ACHN (cell line): ENCODE measurements at regions not wholly inside any gene's neighbourhood (a gene's known extent, or its start where the extent isn't known, plus 50 kb on each side); places are given as distances from the start of the nearest gene placed in this dataset.

Source experiments
- DNase-seq: peaks from one replicate; pipeline ENCODE4 v3.0.0-alpha.2; 2015
- in situ Hi-C: cut with HindIII; loops from 2 replicates; pipeline ENCODE4 v1.10.0; 2017; ENCODE audit warnings: low sequenced_read_pairs, low pct_ligation_motif_present, low pct_unique_long_range_greater_than_20kb

DNA sequence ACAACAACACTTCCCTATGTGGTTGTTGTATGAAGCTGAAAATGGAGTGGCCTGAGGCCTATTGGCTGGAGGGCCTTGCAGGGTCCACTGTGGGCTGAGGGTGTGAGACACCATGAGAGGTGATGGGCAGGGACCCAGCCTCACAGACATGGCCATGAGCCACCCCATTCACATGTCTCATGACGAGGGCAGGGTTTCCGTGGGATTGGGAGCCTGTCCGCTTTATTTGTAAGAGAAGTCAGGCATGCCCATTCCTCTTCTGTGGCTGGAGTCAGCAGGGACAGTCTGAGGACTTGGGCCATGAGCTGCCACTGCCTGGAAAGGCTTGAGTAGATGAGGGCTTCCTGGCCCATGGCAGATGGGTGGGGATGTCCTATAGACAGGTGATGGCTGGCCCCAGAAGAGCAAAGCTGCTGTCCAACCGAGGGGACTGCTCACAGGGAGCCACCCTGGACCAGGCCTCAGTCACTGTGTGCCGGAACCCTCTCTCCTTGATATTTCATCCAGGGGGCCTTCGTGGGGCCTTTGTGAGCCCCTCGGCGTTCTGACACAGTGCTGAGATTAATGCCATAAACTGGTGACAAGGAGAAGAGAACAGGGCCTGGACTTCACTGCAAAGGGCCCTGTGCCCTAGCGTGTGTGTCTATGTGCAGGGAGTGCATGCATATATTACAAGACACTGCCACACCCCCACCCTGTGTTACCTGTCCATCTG lies 971.9 kb downstream of the BRD1 start:
- no peak for DNase-seq
- in situ Hi-C loops: no loop called here

GRCh38 chr22:48855013-48855412 lies 972.7 kb downstream of the BRD1 start:
- in situ Hi-C loops: no loop called here
- no peak for DNase-seq

DNA sequence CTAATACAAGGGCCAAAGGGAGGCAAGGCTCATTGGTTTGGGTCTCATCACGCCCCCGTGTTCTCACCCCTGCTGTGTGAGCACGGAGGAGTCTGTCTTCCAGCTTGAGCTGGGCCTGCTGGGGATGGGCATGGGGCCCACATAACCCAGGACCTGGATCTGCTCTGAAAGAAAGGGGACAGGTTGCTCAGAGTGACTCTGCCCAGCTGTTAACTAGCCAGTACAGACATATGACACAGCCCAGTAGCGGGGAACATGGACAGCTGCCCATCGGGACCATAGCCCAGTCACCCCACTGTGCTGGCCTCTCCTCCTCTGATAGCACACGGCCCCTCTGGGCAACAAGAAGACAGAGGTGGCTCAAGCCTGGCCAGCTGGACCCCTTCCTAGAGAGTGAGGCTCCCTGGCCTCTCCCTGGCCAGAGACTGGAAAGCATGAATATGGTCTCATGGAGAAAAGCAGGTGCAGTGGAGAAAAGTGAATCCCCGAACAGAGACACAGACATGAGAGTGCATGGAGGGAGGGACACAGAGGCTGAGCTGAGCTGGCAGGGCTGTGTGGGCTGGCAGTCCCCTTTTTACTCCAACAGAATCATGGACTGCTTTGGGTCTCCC lies 973.9 kb downstream of the BRD1 start:
- no peak for DNase-seq
- in situ Hi-C loops: no loop called here

DNA sequence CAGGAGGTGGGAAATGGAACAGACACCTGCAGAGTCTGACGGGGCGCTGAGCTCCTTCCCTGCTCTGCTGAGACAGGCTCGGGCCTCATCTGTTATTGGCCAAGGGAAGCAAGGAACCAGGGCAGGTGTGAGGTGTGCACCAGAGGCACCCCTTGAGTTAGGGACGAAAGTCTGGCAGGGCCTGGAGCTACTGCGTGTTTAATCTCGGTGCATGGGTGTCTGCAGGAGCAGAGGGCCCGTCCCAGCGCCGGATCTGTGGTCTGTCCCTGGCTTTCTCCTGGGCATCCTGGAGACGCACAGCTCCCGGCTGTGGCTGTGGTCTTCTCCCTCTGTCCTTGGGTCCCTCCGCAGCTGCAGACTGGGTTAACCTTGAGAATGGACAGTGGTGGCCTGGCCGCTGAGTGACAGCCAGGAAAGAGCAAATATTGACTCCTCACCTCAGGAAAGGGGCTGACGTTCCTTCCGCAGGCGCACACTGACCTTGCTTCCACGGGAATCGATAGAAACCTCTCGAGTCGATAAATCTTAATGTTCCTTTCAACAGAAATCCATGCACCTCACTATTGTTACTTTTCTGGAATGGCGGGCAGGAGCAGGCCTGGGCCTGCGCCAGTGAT lies 975.6 kb downstream of the BRD1 start:
- DNase-seq: no peak
- in situ Hi-C loops: no loop called here

- DNase-seq: no peak
These were observed 976.9 kb downstream of the BRD1 start for GRCh38 chr22:48850658-48851287.

GRCh38 chr22:48849963-48850657 lies 977.6 kb downstream of the BRD1 start:
- DNase-seq: no peak
- in situ Hi-C loops: no loop called here

More at GRCh38 chr22:48850658-48851287, 976.9 kb downstream of the BRD1 start:
- in situ Hi-C loops: no loop called here

DNA sequence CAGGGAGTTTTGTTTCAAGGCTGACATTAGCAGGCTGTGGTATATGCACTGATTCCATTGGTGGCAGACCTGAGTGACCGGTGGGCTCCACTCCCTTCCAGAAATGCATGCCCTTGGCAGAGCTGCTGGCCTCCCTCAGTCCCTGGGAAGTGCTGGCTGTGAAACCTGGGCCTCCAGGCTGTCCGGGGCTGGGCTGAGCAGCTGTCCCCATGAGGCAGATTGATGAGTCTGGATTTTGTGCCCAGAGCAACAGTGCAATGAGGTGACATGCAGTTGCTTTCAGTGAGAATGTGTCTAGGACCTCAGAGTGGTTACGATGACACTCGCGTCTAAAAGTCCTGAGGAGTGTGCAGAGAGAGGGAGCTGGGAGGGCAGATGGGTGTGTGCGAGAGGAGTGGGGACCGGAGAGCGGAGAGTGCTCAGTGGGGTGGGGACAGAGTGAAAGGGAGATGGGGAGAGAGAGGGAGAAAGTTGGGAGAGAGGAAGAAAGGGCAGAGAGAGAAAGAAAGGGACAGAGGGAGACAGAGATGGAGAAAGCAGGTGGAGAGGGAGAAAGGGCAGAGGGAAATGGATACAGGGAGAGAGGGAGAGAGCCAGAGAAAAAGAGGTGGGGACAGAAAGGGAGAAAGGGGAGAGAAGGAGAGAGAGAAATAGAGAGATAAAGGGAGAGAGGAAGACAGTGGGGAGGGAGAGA lies 978.3 kb downstream of the BRD1 start:
- no peak for DNase-seq
- in situ Hi-C loops: no loop called here

GRCh38 chr22:48846200-48846599 lies 981.5 kb downstream of the BRD1 start:
- in situ Hi-C loops: no loop called here
- DNase-seq: no peak

- DNase-seq: no peak
- in situ Hi-C loops: no loop called here
These were observed 982.2 kb downstream of the BRD1 start for GRCh38 chr22:48845356-48845936.

DNA sequence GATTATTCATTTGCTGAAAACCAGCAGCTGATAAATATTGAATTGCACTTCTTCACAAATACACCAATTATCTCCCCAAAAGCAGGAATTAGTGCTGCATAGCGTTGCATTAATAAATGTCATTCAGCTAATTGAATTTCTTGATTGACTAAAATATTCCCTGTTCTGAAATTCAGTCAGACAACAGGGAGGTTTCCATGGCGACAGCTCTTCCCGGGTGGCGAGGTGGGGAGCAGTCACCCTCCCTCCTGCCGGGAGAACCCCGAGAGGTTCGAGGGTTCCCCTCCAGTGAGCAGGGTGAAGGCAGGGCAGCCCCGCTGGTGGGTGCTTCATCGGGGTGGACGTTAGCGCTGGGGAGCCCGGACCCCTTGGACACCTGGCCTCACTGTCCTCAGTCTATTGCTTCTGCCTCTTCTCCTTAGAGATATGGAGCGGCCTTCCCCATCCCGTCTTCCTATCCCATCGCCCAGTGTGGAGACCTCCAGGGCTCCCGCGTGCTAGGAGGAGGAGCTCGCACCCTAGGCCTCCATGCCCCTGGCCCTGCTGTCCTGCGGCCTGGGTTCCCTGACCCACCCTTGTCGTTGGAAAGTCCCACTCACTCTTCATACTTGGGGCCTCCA lies 983.5 kb downstream of the BRD1 start:
- no peak for DNase-seq
- in situ Hi-C loops: no loop called here

- in situ Hi-C loops: no loop called here
These were observed 984.0 kb downstream of the BRD1 start for GRCh38 chr22:48843640-48844039.

GRCh38 chr22:48842976-48843375 lies 984.7 kb downstream of the BRD1 start:
- in situ Hi-C loops: no loop called here
- DNase-seq: no peak

More at GRCh38 chr22:48843640-48844039, 984.0 kb downstream of the BRD1 start:
- no peak for DNase-seq

DNA sequence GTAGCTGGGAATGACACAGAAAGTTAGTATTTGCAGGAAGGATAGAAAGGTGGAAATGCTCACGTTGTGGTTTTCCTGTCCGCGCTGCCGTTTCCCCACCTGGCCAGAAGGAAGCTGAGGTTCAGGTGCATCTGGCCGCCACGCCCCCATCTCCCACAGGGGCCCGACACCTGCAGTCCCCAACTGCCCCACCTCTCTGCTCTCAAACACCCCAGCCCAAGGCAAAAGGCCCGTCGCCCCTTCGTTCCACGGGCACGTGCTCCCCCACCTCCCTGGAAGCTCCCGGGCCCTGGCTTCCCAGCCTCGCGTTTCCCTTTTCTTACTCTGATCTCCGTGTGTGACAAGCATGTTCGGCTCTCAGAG lies 985.1 kb downstream of the BRD1 start:
- no peak for DNase-seq
- in situ Hi-C loops: no loop called here

DNA sequence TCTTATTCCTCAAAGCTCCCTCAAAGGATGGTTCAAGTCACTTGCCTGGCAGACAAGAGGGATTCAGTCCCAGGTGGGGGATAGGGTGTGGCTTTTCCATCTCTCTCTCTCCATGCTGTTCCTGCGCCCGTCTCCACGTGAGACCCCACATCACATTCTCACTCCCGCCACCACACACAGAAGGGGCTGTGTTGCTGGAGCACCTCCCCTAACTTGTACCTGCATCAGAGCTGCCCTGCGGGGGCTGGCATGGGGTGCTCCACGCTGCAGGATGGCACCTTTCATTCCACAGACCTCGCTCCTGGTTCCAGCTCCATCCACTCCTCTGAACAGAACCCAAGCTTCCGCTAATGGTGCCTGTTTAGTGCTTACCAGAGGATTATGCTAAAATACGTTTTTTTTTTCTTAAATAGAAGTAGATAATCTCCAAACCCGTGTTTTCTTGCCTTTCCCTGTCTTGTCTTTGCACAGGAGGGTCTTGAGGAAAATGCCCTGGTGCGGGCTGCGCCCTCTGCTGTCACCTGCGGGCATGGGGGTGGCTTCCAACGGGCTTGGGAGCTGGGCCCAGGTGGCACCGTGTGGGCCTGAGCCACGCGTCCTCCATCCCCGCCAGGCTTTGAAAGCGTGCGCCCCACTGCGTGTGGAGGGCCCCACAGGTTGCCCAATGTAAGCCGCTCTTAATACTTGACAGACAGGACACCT lies 985.6 kb downstream of the BRD1 start:
- in situ Hi-C loops: no loop called here
- no peak for DNase-seq

DNA sequence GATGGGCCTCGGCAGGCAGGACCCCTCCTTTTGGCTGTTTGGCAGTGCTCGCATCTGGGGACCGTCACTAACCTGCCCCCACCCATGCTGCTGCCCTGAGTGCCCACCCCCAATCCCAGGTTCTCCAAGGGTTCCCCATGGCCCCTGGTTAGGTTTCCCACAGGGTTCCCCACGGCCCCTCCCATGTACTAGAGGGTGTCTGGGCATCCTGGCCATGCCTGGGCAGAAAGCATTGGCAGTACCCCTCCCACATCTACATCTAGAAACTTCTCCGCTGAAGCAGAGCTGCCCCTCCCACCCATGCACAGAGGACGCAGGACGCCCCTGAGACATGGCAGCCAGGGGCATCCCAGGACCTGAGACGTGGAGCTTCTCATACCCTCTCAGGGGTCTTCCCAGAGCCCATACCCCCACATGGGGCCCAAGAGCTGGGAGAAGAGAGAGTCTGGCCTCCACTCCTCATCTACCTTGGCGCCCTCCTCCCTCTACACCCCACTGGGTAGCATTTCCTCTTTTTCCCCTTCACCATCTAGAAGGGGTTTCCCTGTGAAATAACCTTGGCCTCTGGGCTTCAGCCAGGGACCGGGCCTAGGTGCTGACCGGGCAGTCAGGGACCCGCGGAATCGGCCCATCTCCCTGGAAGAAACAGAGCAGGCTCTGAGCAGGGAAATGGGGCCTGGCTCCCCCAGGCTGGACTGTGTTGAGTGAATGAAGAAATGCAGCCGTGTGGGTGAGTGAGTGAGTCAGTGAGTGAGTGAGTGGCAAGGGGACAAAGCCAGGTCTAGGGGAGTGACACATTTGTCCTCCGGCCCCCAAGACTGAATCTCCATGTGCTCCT lies 987.3 kb downstream of the BRD1 start:
- in situ Hi-C loops: no loop called here
- no peak for DNase-seq
